ENCODE measurements at regions not wholly inside any gene's neighbourhood (a gene's known extent, or its start where the extent isn't known, plus 50 kb on each side); places are given as distances from the start of the nearest gene placed in this dataset.

DNA sequence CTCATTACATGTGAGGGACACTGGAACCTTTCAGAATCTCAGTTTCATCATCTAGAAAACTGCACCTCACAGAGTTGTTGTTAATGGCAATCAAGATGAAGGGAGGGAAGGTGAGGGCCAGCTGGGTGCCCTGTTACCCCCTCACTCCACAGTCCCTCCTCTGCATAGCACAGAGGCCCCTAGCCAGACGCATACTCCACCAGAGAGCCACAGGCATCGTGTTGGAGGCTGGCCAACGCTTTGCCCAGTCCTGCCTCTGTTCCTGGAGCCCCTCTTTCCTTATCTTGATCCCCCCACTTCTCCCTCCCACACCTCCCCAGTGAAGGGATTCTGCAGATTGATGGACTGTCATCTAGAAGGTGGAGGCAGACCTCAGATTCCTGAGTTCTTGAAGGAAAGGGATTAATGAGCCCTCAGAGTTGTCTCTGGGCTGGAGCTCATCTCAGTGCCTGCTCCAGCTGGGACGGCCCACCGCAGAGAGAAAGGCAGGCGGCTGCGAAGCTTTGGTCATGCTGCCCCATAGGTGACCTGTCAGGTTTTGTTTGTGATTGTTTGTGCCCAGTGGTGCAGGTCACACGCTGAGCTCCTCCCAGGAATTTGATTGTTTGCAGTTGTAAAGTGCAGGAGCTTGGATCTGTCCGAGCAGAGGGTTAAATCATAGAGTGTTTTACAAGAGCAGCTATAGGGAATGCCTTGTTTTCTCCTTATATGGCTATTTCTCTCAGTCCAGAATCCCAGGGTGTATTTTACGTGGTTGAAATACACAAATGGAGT, 487.3 kb downstream of the CCDC171 start:
- 0 to 100% (median 20%) methylated on average over 1 to 6 of the region's 10 CpGs; no CpG with 5 or more reads in 1 of the 10 experiments for WGBS, 10 experiments

DNA sequence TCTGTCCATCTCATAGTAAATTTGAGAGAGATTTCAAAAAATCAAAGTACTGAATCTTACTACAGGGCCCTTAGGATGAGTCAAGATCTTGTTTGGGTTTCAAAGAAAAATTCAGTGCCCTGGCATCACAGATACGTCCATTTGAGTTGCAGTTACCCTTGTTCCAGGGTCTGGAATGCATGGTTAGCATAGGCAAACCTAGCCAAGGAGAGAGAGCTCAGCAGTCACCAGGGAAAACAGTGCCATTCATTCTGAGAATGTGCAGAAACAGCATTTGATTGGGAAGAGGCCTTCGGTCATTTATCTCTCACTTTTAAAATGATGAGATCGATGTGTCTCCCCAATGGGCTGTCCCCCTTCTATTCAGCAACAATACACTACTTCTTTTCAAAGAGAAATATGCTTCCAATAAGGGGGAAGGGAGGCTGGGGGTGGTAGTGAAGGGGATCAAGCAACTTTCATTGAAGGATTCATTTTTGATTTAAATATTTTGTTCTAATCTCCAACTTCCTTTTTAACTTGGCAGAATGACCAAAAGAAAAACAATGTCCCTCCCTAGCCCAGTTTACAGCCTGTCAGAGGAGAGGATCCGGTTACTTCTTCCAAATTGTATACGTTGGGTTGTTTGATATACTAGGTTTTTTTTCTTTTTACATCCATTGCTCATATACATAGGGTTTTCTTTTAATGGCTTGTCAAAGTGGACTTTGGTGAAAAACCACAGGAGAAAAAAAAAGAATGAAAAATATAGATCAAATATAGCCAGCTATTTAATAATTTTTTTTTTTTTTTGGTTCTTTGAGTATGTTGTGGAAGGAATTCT, 491.1 kb downstream of the CCDC171 start:
- in situ Hi-C loops (cut with MboI; ENCODE audit: low pct_unique_long_range_greater_than_20kb in 2 of 9, low sequenced_read_pairs in 9 of 9, unreplicated experiment in 9 of 9): no loop called here
- Histone ChIP-seq H3K27ac (no peak overlapping the region), H3K4me1 (replicated peaks in 1 of 2) (peaks cover 6 to 14% of the 10 kb centered on the region in 2 donors), H3K4me3 (no peak overlapping the region)
- 59 to 100% (median 83%) methylated on average over 2 to 5 of the region's 5 CpGs for WGBS, 10 experiments
- ATAC-seq (replicated peaks in 6 of 8): peak in 1 of 8 experiments; percentile 33

More for the DNA sequence above, 487.3 kb downstream of the CCDC171 start:
- in situ Hi-C loops (cut with MboI; ENCODE audit: low pct_unique_long_range_greater_than_20kb in 2 of 9, low sequenced_read_pairs in 9 of 9, unreplicated experiment in 9 of 9): no loop called here
- Histone ChIP-seq H3K4me3 (no peak overlapping the region), H3K4me1 (replicated peaks in 1 of 2) (peaks cover 6 to 15% of the 10 kb centered on the region in 2 donors), H3K27ac (peak overlapping the region in 1 of 2 donors; percentile 16)
- peak in 6 of 8 experiments; percentile 21 to 84 (median 72) for ATAC-seq (replicated peaks in 6 of 8)

DNA sequence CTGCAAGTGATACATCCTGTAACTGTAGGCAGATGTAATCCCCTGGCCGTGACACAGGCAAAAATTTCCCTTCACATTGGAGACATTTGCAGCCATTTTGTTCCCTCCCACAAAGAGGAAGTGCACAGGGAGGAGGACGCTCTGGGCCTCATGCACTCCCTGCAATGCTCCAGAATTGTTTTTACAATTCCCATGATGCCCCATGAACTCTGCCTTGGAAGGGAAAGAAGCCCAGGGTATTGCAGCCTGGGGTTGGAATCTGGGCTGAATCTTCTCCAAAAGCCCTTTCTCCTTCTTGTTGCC, 491.7 kb downstream of the CCDC171 start:
- Histone ChIP-seq H3K4me1 (replicated peaks in 1 of 2) (peaks cover 6 to 9% of the 10 kb centered on the region in 2 donors), H3K4me3 (no peak overlapping the region), H3K27ac (no peak overlapping the region)
- 57 to 100% (median 92%) methylated on average over 1 to 2 of the region's 2 CpGs; no CpG with 5 or more reads in 3 of the 10 experiments for WGBS, 10 experiments
- ATAC-seq (replicated peaks in 6 of 8): no peak
- in situ Hi-C loops (cut with MboI; ENCODE audit: low pct_unique_long_range_greater_than_20kb in 2 of 9, low sequenced_read_pairs in 9 of 9, unreplicated experiment in 9 of 9): no loop called here

DNA sequence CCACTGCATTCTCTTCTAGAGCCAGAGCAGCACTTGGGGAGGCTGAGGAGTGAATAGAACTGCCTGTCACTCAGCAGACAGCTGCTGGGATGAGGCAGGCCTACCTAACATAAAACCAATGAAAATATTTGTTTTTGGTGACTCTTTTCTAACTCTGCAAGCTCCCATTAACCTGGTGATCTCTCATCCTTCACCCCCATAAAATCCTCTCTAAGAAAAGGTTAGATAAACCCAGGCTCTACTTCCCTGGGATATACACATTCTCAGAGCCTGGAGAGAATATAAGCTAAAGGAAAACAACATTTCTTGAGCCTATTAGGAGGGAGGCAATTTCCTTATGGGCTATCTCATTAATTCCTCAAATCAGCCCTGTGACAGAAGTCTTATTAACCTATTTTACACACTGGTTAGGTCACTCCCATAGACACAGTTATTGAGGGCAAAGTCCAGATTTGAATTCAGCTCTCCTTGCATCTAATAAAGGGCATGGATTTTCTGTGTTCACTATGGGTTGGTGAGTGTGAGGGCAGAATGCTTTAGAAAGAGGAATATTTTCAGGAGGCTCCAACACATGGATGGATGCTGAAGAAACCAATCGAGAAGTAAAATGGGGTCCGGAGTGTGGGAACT, 492.9 kb downstream of the CCDC171 start:
- no peak overlapping the region for H3K27ac ChIP-seq
- ATAC-seq (replicated peaks in 6 of 8): no peak
- 70 to 100% (median 100%) methylated on average over 1 to 2 of the region's 2 CpGs; no CpG with 5 or more reads in 7 of the 10 experiments for WGBS, 10 experiments

DNA sequence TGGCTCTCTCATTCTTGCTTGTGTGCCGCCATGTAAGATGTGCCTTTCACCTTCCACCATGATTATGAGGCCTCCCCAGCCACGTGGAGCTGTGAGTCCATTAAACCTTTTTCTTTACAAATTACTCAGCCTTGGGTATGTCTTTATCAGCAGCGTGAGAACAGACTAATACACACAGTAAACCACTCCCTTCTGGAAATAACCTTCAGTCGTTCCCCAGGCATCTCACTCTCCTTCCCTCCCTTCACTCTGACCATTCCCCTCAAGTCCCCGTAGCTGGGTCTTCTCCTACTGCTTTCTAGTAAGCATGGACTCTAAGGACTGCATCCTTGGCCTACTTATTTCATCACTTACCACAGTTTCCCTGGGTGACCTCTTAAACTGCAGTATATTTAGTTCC, 493.9 kb downstream of the CCDC171 start:
- H3K4me3 ChIP-seq: no peak overlapping the region
- H3K4me1 ChIP-seq (replicated peaks in 1 of 2): no peaks in the 10 kb centered on the region
- no peak for ATAC-seq (replicated peaks in 6 of 8)
- H3K27ac ChIP-seq: no peak overlapping the region
- 0 to 100% (median 67%) methylated on average over 1 to 4 of the region's 5 CpGs; no CpG with 5 or more reads in 3 of the 10 experiments for WGBS, 10 experiments
- in situ Hi-C loops (cut with MboI; ENCODE audit: low pct_unique_long_range_greater_than_20kb in 2 of 9, low sequenced_read_pairs in 9 of 9, unreplicated experiment in 9 of 9): no loop called here

More for the DNA sequence above, 492.9 kb downstream of the CCDC171 start:
- Histone ChIP-seq H3K4me3 (no peak overlapping the region), H3K4me1 (replicated peaks in 1 of 2) (no peaks in the 10 kb centered on the region)
- in situ Hi-C loops (cut with MboI; ENCODE audit: low pct_unique_long_range_greater_than_20kb in 2 of 9, low sequenced_read_pairs in 9 of 9, unreplicated experiment in 9 of 9): no loop called here

GRCh38 chr9:16048129-16048528, 495.3 kb downstream of the CCDC171 start:
- H3K4me3 ChIP-seq: no peak overlapping the region
- in situ Hi-C loops (cut with MboI; ENCODE audit: low pct_unique_long_range_greater_than_20kb in 2 of 9, low sequenced_read_pairs in 9 of 9, unreplicated experiment in 9 of 9): no loop called here
- H3K27ac ChIP-seq: no peak overlapping the region
- ATAC-seq (replicated peaks in 6 of 8): no peak
- WGBS, 10 experiments: 64 to 100% (median 90%) methylated on average over 1 to 3 of the region's 5 CpGs; no CpG with 5 or more reads in 1 of the 10 experiments
- H3K4me1 ChIP-seq (replicated peaks in 1 of 2): no peaks in the 10 kb centered on the region

- 83 to 95% (median 90%) methylated on average over 1 to 3 of the region's 5 CpGs; no CpG with 5 or more reads in 7 of the 10 experiments for WGBS, 10 experiments
- in situ Hi-C loops (cut with MboI; ENCODE audit: low pct_unique_long_range_greater_than_20kb in 2 of 9, low sequenced_read_pairs in 9 of 9, unreplicated experiment in 9 of 9): no loop called here
- no peak overlapping the region for H3K27ac ChIP-seq
- ATAC-seq (replicated peaks in 6 of 8): no peak
- no peak overlapping the region for H3K4me3 ChIP-seq
- no peaks in the 10 kb centered on the region for H3K4me1 ChIP-seq (replicated peaks in 1 of 2)
Observed at GRCh38 chr9:16052146-16052545, 499.3 kb downstream of the CCDC171 start.

DNA sequence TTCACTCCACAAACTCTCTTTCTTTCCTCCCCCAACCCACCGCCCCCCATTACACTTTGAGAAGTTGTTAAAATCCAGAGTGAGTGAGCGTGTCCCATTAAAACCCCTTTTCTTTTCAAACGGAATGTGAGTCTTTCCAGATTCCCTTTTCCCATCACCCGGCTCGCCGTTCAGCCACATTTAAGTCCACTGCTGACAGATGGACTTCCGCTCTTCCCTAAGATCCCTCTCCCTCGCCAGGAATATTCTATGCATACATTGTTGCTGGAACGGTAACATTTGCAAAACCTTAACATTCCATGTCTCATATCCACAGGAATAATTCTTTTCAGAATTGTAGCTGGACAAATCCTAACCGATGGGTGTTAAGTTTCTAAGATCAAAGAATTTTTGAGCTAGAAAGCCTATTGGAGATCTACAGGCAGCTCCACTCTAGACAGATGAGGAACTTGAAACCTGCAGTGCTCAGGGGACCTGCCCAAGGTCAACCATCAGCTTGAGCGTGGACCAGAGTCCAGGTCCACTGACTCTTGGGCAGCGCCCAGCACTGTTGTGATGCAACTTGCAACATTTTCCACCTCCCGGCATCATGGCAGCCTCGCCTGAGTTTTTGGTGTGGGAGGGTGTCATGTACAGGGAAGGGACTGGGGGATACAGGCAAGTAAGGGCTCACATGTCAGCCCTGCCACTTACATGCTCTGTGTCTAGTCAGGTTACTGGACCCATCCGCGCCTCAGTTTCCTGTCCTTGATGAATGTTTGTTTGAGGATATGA, 500.1 kb downstream of the CCDC171 start:
- Histone ChIP-seq H3K4me1 (replicated peaks in 1 of 2) (no peaks in the 10 kb centered on the region), H3K4me3 (no peak overlapping the region), H3K27ac (no peak overlapping the region)
- in situ Hi-C loops (cut with MboI; ENCODE audit: low pct_unique_long_range_greater_than_20kb in 2 of 9, low sequenced_read_pairs in 9 of 9, unreplicated experiment in 9 of 9): no loop called here
- 70 to 100% (median 87%) methylated on average over 1 to 11 of the region's 16 CpGs for WGBS, 10 experiments
- peak in 1 of 8 experiments; percentile 82 for ATAC-seq (replicated peaks in 6 of 8)

DNA sequence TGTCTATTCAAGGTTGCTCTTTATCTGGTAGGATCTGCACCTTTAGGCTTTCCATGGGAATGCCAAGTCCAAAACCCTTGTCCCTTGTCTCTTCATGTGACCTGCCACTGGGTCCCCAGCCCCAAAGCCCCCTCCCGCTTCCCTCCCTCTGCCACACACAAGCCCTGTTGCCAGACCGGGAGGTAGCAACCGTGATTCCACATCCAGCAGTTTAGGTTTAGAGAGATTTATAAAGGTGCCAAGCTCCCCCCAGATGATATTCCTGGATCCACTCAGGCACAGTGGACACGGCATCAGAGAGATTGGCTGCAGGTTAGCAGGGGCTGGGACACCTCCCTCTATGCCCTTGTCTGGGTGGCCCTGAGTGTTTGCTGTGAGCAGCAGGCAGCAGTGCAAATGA, 504.7 kb downstream of the CCDC171 start:
- WGBS, 10 experiments: 80 to 100% (median 93%) methylated on average over 1 to 3 of the region's 4 CpGs; no CpG with 5 or more reads in 5 of the 10 experiments
- H3K4me1 ChIP-seq (replicated peaks in 1 of 2): peaks cover 7 to 10% of the 10 kb centered on the region in 2 donors
- in situ Hi-C loops (cut with MboI; ENCODE audit: low pct_unique_long_range_greater_than_20kb in 2 of 9, low sequenced_read_pairs in 9 of 9, unreplicated experiment in 9 of 9): no loop called here
- H3K27ac ChIP-seq: no peak overlapping the region
- ATAC-seq (replicated peaks in 6 of 8): no peak
- no peak overlapping the region for H3K4me3 ChIP-seq

GRCh38 chr9:16058131-16058549, 505.3 kb downstream of the CCDC171 start:
- H3K27ac ChIP-seq: no peak overlapping the region
- H3K4me1 ChIP-seq (replicated peaks in 1 of 2): peaks cover 7 to 10% of the 10 kb centered on the region in 2 donors
- WGBS, 10 experiments: 0 to 83% (median 58%) methylated on average over 1 to 5 of the region's 7 CpGs; no CpG with 5 or more reads in 1 of the 10 experiments
- no peak overlapping the region for H3K4me3 ChIP-seq
- ATAC-seq (replicated peaks in 6 of 8): no peak
- in situ Hi-C loops (cut with MboI; ENCODE audit: low pct_unique_long_range_greater_than_20kb in 2 of 9, low sequenced_read_pairs in 9 of 9, unreplicated experiment in 9 of 9): no loop called here

GRCh38 chr9:16060436-16061129, 507.7 kb downstream of the CCDC171 start:
- peak in 5 of 8 experiments; percentile 74 to 88 (median 85) for ATAC-seq (replicated peaks in 6 of 8)
- WGBS, 10 experiments: 22 to 71% (median 33%) methylated on average over 1 to 2 of the region's 3 CpGs; no CpG with 5 or more reads in 3 of the 10 experiments
- no peak overlapping the region for H3K4me3 ChIP-seq
- in situ Hi-C loops (cut with MboI; ENCODE audit: low pct_unique_long_range_greater_than_20kb in 2 of 9, low sequenced_read_pairs in 9 of 9, unreplicated experiment in 9 of 9): no loop called here
- no peak overlapping the region for H3K27ac ChIP-seq
- H3K4me1 ChIP-seq (replicated peaks in 1 of 2): peaks cover 7 to 10% of the 10 kb centered on the region in 2 donors

All from motor neuron (in vitro differentiated cells).